Stomach (tissue), 4 donors: ENCODE measurements at regions not wholly inside any gene's neighbourhood (a gene's known extent, or its start where the extent isn't known, plus 50 kb on each side); places are given as distances from the start of the nearest gene placed in this dataset.

ENCODE experiments used
- CTCF ChIP-seq, 7 experiments: fragments of 450-650 bp in 4 of 7; fragments of 200-600 bp in 3 of 7; sonication (generic) in 3 of 7; IDR thresholded peaks; one replicate each; pipeline ENCODE4 v1.5.1; 2016 to 2019; ENCODE audit warnings: antibody characterized with exemption in 7 of 7, control low read depth in 2 of 7, mild to moderate bottlenecking in 1 of 7
- POLR2AphosphoS5 ChIP-seq, 3 donors: sonication (generic); formaldehyde crosslinking; IDR thresholded peaks; one replicate each; pipeline ENCODE4 v1.6.1; 2016; ENCODE audit warnings: antibody characterized with exemption in 3 of 3

GRCh38 chr12:13745111-13745860 lies 236.1 kb downstream of the GRIN2B start:
- TF ChIP-seq CTCF (IDR thresholded peaks at IDR 0.05) (no peak), POLR2AphosphoS5 (IDR thresholded peaks at IDR 0.05) (no peak)
